ENCODE measurements at regions not wholly inside any gene's neighbourhood (a gene's known extent, or its start where the extent isn't known, plus 50 kb on each side); places are given as distances from the start of the nearest gene placed in this dataset.

DNA sequence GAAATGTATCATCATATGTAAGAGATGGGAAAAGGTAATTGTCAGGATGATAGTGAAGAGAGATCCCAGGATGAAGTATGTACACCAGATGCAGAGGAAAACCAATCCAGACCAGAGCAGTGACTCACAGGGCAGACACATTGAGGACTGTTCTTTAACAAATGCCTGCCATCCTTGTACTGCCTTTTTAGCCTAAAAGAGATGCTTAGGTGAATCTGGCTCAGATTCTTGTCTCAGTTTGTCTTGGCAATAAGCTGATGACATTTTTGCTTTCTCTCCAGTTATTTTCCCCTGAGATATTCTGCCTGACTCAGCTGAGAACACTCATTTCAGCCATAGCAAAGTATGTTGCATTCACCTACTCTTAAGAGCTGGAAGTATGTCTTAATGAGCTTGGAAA is 405.3 kb upstream of the USP15 start:
- no peak overlapping the region for H3K27ac Mint-ChIP-seq
- no peaks in the 10 kb centered on the region for H3K36me3 Mint-ChIP-seq (ENCODE audit: low read depth)
- no peaks in the 10 kb centered on the region for H3K4me1 Mint-ChIP-seq (ENCODE audit: low read depth)
- no peak overlapping the region for H3K4me3 Mint-ChIP-seq
- intact Hi-C loops (cut with micrococcal nuclease) = no loop called here
- H3K9me3 Mint-ChIP-seq = peaks cover 22% of the 10 kb centered on the region
- H3K27me3 Mint-ChIP-seq = no peaks in the 10 kb centered on the region

- intact Hi-C loops (cut with micrococcal nuclease) = no loop called here
- no peak overlapping the region for H3K4me3 Mint-ChIP-seq
- no peaks in the 10 kb centered on the region for H3K4me1 Mint-ChIP-seq (ENCODE audit: low read depth)
- no peak overlapping the region for H3K27ac Mint-ChIP-seq
- peaks cover 16% of the 10 kb centered on the region for H3K9me3 Mint-ChIP-seq
- H3K27me3 Mint-ChIP-seq = no peaks in the 10 kb centered on the region
- no peaks in the 10 kb centered on the region for H3K36me3 Mint-ChIP-seq (ENCODE audit: low read depth)
Measured at GRCh38 chr12:61857968-61858367, 402.2 kb upstream of the USP15 start.

DNA sequence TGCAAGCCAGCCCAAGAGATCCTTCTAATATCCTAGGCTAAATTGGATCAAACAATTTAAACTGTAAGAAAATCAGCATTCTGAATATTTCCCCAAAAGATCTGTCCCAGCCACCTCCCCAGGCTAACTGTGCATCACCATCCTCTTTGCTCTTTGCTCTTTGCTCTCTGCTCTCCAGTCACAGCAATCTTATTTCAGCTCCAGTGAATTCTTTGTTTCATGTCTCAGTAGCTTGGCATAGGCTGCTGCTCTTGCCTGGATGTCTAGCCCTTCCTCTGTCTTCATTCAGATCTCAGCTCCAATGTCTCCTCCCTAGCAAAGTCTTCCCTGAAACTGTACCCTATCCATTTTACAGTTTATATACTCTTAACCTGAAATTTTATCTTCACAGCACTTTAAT is 399.8 kb upstream of the USP15 start:
- H3K4me1 Mint-ChIP-seq (ENCODE audit: low read depth) = no peaks in the 10 kb centered on the region
- H3K27ac Mint-ChIP-seq = no peak overlapping the region
- no peaks in the 10 kb centered on the region for H3K36me3 Mint-ChIP-seq (ENCODE audit: low read depth)
- no peaks in the 10 kb centered on the region for H3K9me3 Mint-ChIP-seq
- no peak overlapping the region for H3K4me3 Mint-ChIP-seq
- H3K27me3 Mint-ChIP-seq = no peaks in the 10 kb centered on the region
- intact Hi-C loops (cut with micrococcal nuclease) = no loop called here

DNA sequence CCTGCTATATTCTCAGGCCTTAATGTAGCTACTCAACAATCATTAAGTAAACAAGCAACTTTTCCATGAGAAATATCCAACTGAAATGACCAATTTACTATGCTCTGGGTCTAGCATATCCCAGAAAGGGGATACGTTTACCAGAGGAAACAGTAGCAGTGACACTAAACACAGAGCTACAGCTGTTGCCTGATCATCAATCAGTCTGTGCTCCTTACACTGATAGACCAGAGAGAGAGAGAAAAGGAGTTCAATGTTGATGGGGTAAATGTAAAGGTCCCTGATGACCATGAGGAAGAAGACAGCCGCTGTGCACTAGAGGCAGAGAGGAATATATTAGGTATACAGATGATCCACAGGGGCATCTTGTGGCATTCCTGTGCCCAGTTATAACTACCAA is 397.2 kb upstream of the USP15 start:
- no peak overlapping the region for H3K27ac Mint-ChIP-seq
- intact Hi-C loops (cut with micrococcal nuclease) = no loop called here
- no peaks in the 10 kb centered on the region for H3K27me3 Mint-ChIP-seq
- H3K4me3 Mint-ChIP-seq = no peak overlapping the region
- no peaks in the 10 kb centered on the region for H3K36me3 Mint-ChIP-seq (ENCODE audit: low read depth)
- no peaks in the 10 kb centered on the region for H3K9me3 Mint-ChIP-seq
- no peaks in the 10 kb centered on the region for H3K4me1 Mint-ChIP-seq (ENCODE audit: low read depth)

- Mint-ChIP-seq H3K4me3 (no peak overlapping the region), H3K9me3 (no peaks in the 10 kb centered on the region), H3K4me1 (ENCODE audit: low read depth) (no peaks in the 10 kb centered on the region), H3K27ac (no peak overlapping the region), H3K27me3 (no peaks in the 10 kb centered on the region), H3K36me3 (ENCODE audit: low read depth) (no peaks in the 10 kb centered on the region)
- intact Hi-C loops (cut with micrococcal nuclease) = no loop called here
Measured at GRCh38 chr12:61863811-61864210, 396.4 kb upstream of the USP15 start.

GRCh38 chr12:61869796-61870195 is 390.4 kb upstream of the USP15 start:
- intact Hi-C loops (cut with micrococcal nuclease) = loop anchor here (10.0 kb wide), 1 partner anchor 125 kb away; no protein-coding TSS in a partner anchor
- no peaks in the 10 kb centered on the region for H3K36me3 Mint-ChIP-seq (ENCODE audit: low read depth)
- H3K27ac Mint-ChIP-seq = no peak overlapping the region
- no peak overlapping the region for H3K4me3 Mint-ChIP-seq
- H3K4me1 Mint-ChIP-seq (ENCODE audit: low read depth) = no peaks in the 10 kb centered on the region
- H3K9me3 Mint-ChIP-seq = peaks cover 8% of the 10 kb centered on the region
- no peaks in the 10 kb centered on the region for H3K27me3 Mint-ChIP-seq

- H3K9me3 Mint-ChIP-seq = peaks cover 8% of the 10 kb centered on the region
- no peaks in the 10 kb centered on the region for H3K27me3 Mint-ChIP-seq
- intact Hi-C loops (cut with micrococcal nuclease) = loop anchor here (10.0 kb wide), 1 partner anchor 124 kb away; no protein-coding TSS in a partner anchor
- H3K36me3 Mint-ChIP-seq (ENCODE audit: low read depth) = no peaks in the 10 kb centered on the region
- no peak overlapping the region for H3K4me3 Mint-ChIP-seq
- H3K4me1 Mint-ChIP-seq (ENCODE audit: low read depth) = no peaks in the 10 kb centered on the region
- H3K27ac Mint-ChIP-seq = no peak overlapping the region
Measured at GRCh38 chr12:61870658-61871484, 389.3 kb upstream of the USP15 start.

DNA sequence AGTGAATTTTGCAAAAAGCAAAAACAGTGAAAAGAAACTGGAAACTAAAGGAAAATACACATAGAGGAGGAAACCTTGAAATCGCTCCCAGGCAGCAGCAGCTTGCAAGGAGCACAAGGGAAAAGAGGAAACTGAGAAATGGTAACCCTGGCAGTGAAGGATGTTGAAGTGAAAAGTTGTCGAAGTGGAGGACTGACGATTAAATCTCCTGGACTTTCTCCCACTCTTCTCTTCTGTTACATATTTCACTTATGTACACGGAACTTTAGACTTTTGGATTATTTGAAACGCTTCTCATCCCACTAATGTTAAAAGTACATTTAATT is 388.8 kb upstream of the USP15 start:
- Mint-ChIP-seq H3K27me3 (no peaks in the 10 kb centered on the region), H3K36me3 (ENCODE audit: low read depth) (no peaks in the 10 kb centered on the region), H3K9me3 (peaks cover 8% of the 10 kb centered on the region), H3K27ac (no peak overlapping the region), H3K4me3 (no peak overlapping the region), H3K4me1 (ENCODE audit: low read depth) (no peaks in the 10 kb centered on the region)
- intact Hi-C loops (cut with micrococcal nuclease) = loop anchor here (10.0 kb wide), 1 partner anchor 123 kb away; no protein-coding TSS in a partner anchor

- H3K27ac Mint-ChIP-seq = no peak overlapping the region
- intact Hi-C loops (cut with micrococcal nuclease) = loop anchor here (10.0 kb wide), 1 partner anchor 116 kb away; no protein-coding TSS in a partner anchor
- no peak overlapping the region for H3K4me3 Mint-ChIP-seq
- H3K27me3 Mint-ChIP-seq = no peaks in the 10 kb centered on the region
- H3K4me1 Mint-ChIP-seq (ENCODE audit: low read depth) = no peaks in the 10 kb centered on the region
- no peaks in the 10 kb centered on the region for H3K36me3 Mint-ChIP-seq (ENCODE audit: low read depth)
- no peaks in the 10 kb centered on the region for H3K9me3 Mint-ChIP-seq
Measured at GRCh38 chr12:61879229-61879628, 381.0 kb upstream of the USP15 start.

DNA sequence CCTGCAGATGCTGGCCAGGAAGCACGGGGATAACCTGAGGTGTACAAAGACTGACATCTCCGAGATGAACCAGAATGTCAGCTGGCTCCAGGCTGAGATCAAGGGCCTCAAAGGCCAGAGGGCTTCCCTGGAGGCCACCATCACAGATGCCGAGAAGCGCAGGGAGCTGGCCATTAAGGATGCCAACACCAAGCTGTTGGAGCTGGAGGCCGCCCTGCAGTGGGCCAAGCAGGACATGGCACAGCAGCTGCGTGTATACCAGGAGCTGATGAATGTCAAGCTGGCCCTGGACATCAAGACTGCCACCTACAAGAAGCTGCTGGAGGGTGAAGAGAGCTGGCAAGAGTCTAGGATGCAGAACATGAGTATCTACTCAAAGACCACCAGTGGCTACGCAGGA is 380.0 kb upstream of the USP15 start:
- intact Hi-C loops (cut with micrococcal nuclease) = no loop called here
- Mint-ChIP-seq H3K27ac (no peak overlapping the region), H3K4me1 (ENCODE audit: low read depth) (no peaks in the 10 kb centered on the region), H3K9me3 (no peaks in the 10 kb centered on the region), H3K36me3 (ENCODE audit: low read depth) (no peaks in the 10 kb centered on the region), H3K4me3 (no peak overlapping the region), H3K27me3 (no peaks in the 10 kb centered on the region)

DNA sequence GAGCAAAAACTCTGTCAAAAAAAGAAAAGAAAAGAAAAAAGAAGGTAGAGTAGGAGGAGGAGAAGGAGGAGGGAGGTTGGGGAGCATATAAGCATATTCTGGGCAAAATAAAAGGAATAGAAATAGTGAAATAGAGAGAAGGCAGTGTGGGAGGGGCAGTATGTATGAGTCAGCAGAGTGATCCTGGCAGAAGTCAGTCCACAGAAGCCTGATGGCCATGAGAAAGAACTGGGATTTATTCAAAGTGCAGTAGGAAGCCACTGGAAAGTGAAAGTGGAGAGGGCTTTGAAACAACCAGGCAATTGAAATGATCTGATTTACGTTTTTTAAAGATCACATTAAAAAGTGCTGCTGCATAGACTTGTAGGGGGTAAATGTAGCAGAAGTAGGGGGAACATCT is 368.6 kb upstream of the USP15 start:
- Mint-ChIP-seq H3K36me3 (ENCODE audit: low read depth) (no peaks in the 10 kb centered on the region), H3K27me3 (no peaks in the 10 kb centered on the region), H3K4me1 (ENCODE audit: low read depth) (peaks cover 14% of the 10 kb centered on the region), H3K9me3 (peaks cover 10% of the 10 kb centered on the region), H3K4me3 (no peak overlapping the region), H3K27ac (no peak overlapping the region)
- intact Hi-C loops (cut with micrococcal nuclease) = no loop called here

GRCh38 chr12:61894168-61894567 is 366.0 kb upstream of the USP15 start:
- intact Hi-C loops (cut with micrococcal nuclease) = no loop called here
- Mint-ChIP-seq H3K27ac (no peak overlapping the region), H3K4me3 (no peak overlapping the region), H3K27me3 (no peaks in the 10 kb centered on the region), H3K4me1 (ENCODE audit: low read depth) (peaks cover 14% of the 10 kb centered on the region), H3K36me3 (ENCODE audit: low read depth) (no peaks in the 10 kb centered on the region), H3K9me3 (peaks cover 31% of the 10 kb centered on the region)

- peaks cover 7% of the 10 kb centered on the region for H3K4me1 Mint-ChIP-seq (ENCODE audit: low read depth)
Measured at GRCh38 chr12:61896436-61896835, 363.8 kb upstream of the USP15 start.

DNA sequence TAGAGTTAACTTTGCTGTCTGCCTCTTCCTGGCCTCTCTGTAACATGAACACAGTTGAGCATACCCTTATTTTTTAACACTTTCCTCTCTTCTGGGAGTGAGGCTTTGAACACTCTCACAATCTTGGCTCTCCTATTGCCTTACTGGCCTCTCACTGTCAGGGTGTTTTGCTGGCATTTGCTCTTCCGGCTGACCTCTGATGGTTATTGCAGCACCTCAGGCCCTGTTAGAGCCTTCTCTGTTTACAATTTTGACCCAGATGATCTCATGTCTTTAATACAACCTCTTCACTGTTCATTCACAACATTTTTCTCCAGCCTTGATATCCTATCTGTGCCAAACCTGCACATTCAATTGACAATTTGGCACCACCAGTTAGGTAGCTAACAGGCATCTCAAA is 357.8 kb upstream of the USP15 start:
- intact Hi-C loops (cut with micrococcal nuclease) = no loop called here
- no peaks in the 10 kb centered on the region for H3K27me3 Mint-ChIP-seq
- peaks cover 41% of the 10 kb centered on the region for H3K9me3 Mint-ChIP-seq
- H3K27ac Mint-ChIP-seq = no peak overlapping the region
- no peaks in the 10 kb centered on the region for H3K36me3 Mint-ChIP-seq (ENCODE audit: low read depth)
- H3K4me1 Mint-ChIP-seq (ENCODE audit: low read depth) = no peaks in the 10 kb centered on the region
- no peak overlapping the region for H3K4me3 Mint-ChIP-seq

More at GRCh38 chr12:61896436-61896835, 363.8 kb upstream of the USP15 start:
- Mint-ChIP-seq H3K36me3 (ENCODE audit: low read depth) (no peaks in the 10 kb centered on the region), H3K9me3 (peaks cover 36% of the 10 kb centered on the region), H3K4me3 (no peak overlapping the region), H3K27ac (no peak overlapping the region), H3K27me3 (no peaks in the 10 kb centered on the region)
- intact Hi-C loops (cut with micrococcal nuclease) = no loop called here

DNA sequence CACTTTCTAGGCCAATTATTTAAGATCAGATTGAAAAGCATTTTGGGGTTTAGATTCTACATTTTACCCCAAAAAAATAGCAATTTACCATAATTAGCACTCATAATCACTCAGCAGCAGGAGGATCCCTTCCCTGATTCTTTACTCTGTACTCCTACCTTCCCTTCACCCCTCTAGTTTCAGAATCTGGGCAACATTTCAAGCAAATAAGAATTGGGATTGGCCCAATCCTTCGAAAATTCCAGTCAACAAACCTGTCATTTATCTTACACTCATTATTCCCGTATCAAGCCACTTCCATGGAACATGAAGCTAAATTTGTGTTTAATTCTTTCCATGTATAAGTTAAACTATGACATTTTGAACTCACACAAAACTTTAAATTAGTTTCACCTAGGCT is 349.1 kb upstream of the USP15 start:
- peaks cover 36% of the 10 kb centered on the region for H3K9me3 Mint-ChIP-seq
- H3K27me3 Mint-ChIP-seq = no peaks in the 10 kb centered on the region
- H3K4me1 Mint-ChIP-seq (ENCODE audit: low read depth) = peaks cover 4% of the 10 kb centered on the region
- H3K27ac Mint-ChIP-seq = no peak overlapping the region
- no peak overlapping the region for H3K4me3 Mint-ChIP-seq
- H3K36me3 Mint-ChIP-seq (ENCODE audit: low read depth) = no peaks in the 10 kb centered on the region
- intact Hi-C loops (cut with micrococcal nuclease) = no loop called here
